PC-9 (cell line): ENCODE measurements at regions not wholly inside any gene's neighbourhood (a gene's known extent, or its start where the extent isn't known, plus 50 kb on each side); places are given as distances from the start of the nearest gene placed in this dataset.
A peak's percentile ranks its signal among the peaks of the same experiment; 100 is the strongest.

Experiments
- BruUV-seq: library from RNA; stranded (reverse); fragments of 400-500 nt; replicated peaks from 2 replicates; lab custom pipeline; 2021; lab: Mats Ljungman, UMichigan
- CTCF ChIA-PET: fragments of 300-600 bp; sonication (Branson Sonifier 250); formaldehyde crosslinking; loops from one replicate; lab custom pipeline; 2022; ENCODE audit warnings: antibody characterized with exemption; lab: Charles Lee
- POLR2A ChIA-PET: fragments of 300-600 bp; sonication (Branson Sonifier 250); formaldehyde crosslinking; loops from one replicate; lab custom pipeline; 2022; ENCODE audit warnings: antibody characterized with exemption; ENCODE audit not compliant: unreplicated experiment; lab: Charles Lee
- DNase-seq, 2 experiments: peaks; one replicate each; pipeline versions ENCODE4 v3.0.0 to v3.0.0-alpha.2; 2015 to 2022; ENCODE audit warnings: mixed read lengths in 1 of 2
- H2AFZ ChIP-seq: fragments of 200-600 bp; sonication (generic); 2 replicates; pipeline ENCODE4 v1.8.1; 2017; ENCODE audit warnings: antibody characterized with exemption
- H3F3A ChIP-seq: fragments of 200-600 bp; sonication (generic); 2 replicates; pipeline ENCODE4 v1.8.1; 2017; ENCODE audit warnings: antibody characterized with exemption, mild to moderate bottlenecking, low read depth; ENCODE audit not compliant: insufficient read depth
- H3K27ac ChIP-seq: fragments of 200-600 bp; sonication (generic); 2 replicates; pipeline ENCODE4 v1.6.1; 2016; ENCODE audit warnings: mixed run types
- H3K27me3 ChIP-seq: fragments of 200-600 bp; sonication (generic); 2 replicates; pipeline ENCODE4 v1.6.1; 2016; ENCODE audit warnings: low read depth, mixed run types; ENCODE audit not compliant: insufficient read depth
- H3K36me3 ChIP-seq: fragments of 200-600 bp; sonication (generic); 2 replicates; pipeline ENCODE4 v1.6.1; 2016; ENCODE audit warnings: low read depth, mixed run types
- H3K4me1 ChIP-seq: fragments of 200-600 bp; sonication (generic); replicated peaks from 2 replicates; pipeline ENCODE4 v1.6.1; 2016; ENCODE audit warnings: mixed run types; ENCODE audit not compliant: insufficient read depth
- H3K4me2 ChIP-seq: fragments of 200-600 bp; sonication (generic); 2 replicates; pipeline ENCODE4 v1.6.1; 2017; ENCODE audit warnings: mixed run types
- H3K4me3 ChIP-seq: fragments of 200-600 bp; sonication (generic); 2 replicates; pipeline ENCODE4 v1.6.1; 2016; ENCODE audit warnings: mixed run types
- H3K79me2 ChIP-seq: fragments of 200-600 bp; sonication (generic); 2 replicates; pipeline ENCODE4 v1.6.1; 2017; ENCODE audit warnings: low read depth, mixed run types
- H3K9me2 ChIP-seq: fragments of 200-600 bp; sonication (generic); 2 replicates; pipeline ENCODE4 v1.8.1; 2017; ENCODE audit warnings: mild to moderate bottlenecking; ENCODE audit not compliant: insufficient read depth
- H3K9me3 ChIP-seq: fragments of 200-600 bp; sonication (generic); 2 replicates; pipeline ENCODE4 v1.8.1; 2016; ENCODE audit warnings: low read depth; ENCODE audit not compliant: insufficient read depth
- H4K20me1 ChIP-seq: fragments of 200-600 bp; sonication (generic); 2 replicates; pipeline ENCODE4 v1.8.1; 2017; ENCODE audit not compliant: insufficient read depth
- CTCF ChIP-seq: fragments of 200-600 bp; sonication (generic); conservative IDR thresholded peaks from 2 replicates; pipeline ENCODE4 v1.6.1; 2017; ENCODE audit warnings: mixed run types, antibody characterized with exemption, mild to moderate bottlenecking, moderate library complexity
- EZH2 ChIP-seq: fragments of 200-600 bp; sonication (generic); IDR thresholded peaks from 2 replicates; pipeline ENCODE4 v1.8.0; 2017; ENCODE audit warnings: antibody characterized with exemption, low read depth
- intact Hi-C: fragments of 100-400 bp; cut with micrococcal nuclease; formaldehyde crosslinking; loops from one replicate; pipeline ENCODE4 v1.10.0; 2022; ENCODE audit not compliant: unreplicated experiment

GRCh38 chr10:58026036-58026435 lies 241.7 kb downstream of the IPMK start:
- 0 out of 2 replicates have a peak, but pooled peaks cover 5% of the 10 kb centered on the region for H3K4me1 ChIP-seq
- intact Hi-C loops: no loop called here

GRCh38 chr10:58023341-58024073 lies 244.2 kb downstream of the IPMK start:
- H2AFZ ChIP-seq: no peak overlapping the region
- H3K4me2 ChIP-seq: no peak overlapping the region
- no peaks in the 10 kb centered on the region for H4K20me1 ChIP-seq
- peak; percentile 5 to 71 for DNase-seq
- no peaks in the 10 kb centered on the region for H3K36me3 ChIP-seq
- TF ChIP-seq EZH2: no peak
- TF ChIP-seq CTCF: no peak
- H3K4me3 ChIP-seq: no peak overlapping the region
- intact Hi-C loops: loop anchor here (2.0 kb wide), 1 partner anchor 31 kb away; no protein-coding TSS in a partner anchor
- peaks cover 6% of the 10 kb centered on the region; the same call in 1 of the 2 replicates for H3F3A ChIP-seq
- CTCF ChIA-PET: no interaction called here
- H3K9me2 ChIP-seq: no peaks in the 10 kb centered on the region
- POLR2A ChIA-PET: no interaction called here
- peak overlapping the region; percentile 46 for H3K27ac ChIP-seq
- H3K4me1 ChIP-seq: 0 out of 2 replicates have a peak, but pooled peaks cover 5% of the 10 kb centered on the region
- BruUV-seq: no TSS peak
- no peaks in the 10 kb centered on the region for H3K27me3 ChIP-seq
- no peaks in the 10 kb centered on the region for H3K9me3 ChIP-seq
- no peaks in the 10 kb centered on the region for H3K79me2 ChIP-seq

More at GRCh38 chr10:58026036-58026435, 241.7 kb downstream of the IPMK start:
- peaks cover 6% of the 10 kb centered on the region; the same call in 1 of the 2 replicates for H3F3A ChIP-seq
- H3K79me2 ChIP-seq: no peaks in the 10 kb centered on the region
- no peak for DNase-seq
- TF ChIP-seq EZH2 (no peak), CTCF (no peak)
- POLR2A ChIA-PET: no interaction called here
- no peak overlapping the region for H2AFZ ChIP-seq
- H3K27ac ChIP-seq: no peak overlapping the region
- no peaks in the 10 kb centered on the region for H3K9me2 ChIP-seq
- no peak overlapping the region for H3K4me2 ChIP-seq
- no peaks in the 10 kb centered on the region for H3K27me3 ChIP-seq
- no peaks in the 10 kb centered on the region for H3K9me3 ChIP-seq
- CTCF ChIA-PET: interaction anchor here (0.6 kb wide), 1 partner anchor 27 kb away, joined by 3 read pairs; no protein-coding TSS in a partner anchor
- no peaks in the 10 kb centered on the region for H4K20me1 ChIP-seq
- BruUV-seq: no TSS peak
- no peak overlapping the region for H3K4me3 ChIP-seq
- no peaks in the 10 kb centered on the region for H3K36me3 ChIP-seq

DNA sequence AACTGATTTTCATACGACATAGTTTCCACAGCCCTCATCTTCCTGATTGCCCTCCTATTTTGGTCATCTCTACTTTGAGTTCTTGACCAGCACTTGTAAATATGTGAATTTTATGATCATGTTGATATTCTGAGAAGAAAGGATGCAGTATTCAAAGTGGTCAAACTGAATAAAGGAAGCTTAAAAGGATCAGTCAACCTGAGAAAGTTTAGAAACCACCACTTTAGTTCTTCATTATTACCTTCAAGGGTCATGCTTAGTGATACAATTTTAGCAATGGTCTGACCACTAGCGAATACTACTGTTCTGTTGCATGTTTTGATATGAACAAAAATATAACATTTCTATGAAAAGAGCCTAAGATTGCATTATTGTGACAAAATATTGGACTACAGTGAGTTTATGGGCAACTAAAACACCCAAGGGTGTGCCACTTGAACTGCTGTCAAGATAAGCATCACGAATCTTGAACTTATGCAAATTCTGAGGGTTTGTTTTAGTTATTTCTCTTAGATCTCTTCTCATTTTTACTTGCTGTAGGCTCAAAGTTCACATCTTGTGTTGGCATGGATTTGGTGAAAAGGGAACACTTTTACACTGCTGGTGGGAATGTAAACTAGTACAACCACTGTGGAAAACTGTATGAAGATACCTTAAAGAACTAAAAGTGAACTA lies 247.7 kb downstream of the IPMK start:
- Histone ChIP-seq H2AFZ (no peak overlapping the region), H3K9me2 (no peaks in the 10 kb centered on the region), H3K79me2 (no peaks in the 10 kb centered on the region), H3K9me3 (no peaks in the 10 kb centered on the region), H3K4me2 (no peak overlapping the region), H3K36me3 (no peaks in the 10 kb centered on the region), H3F3A (peaks cover 6% of the 10 kb centered on the region; the same call in 1 of the 2 replicates), H3K27ac (no peak overlapping the region), H4K20me1 (no peaks in the 10 kb centered on the region), H3K27me3 (no peaks in the 10 kb centered on the region), H3K4me1 (0 out of 2 replicates have a peak, but pooled peaks cover 5% of the 10 kb centered on the region), H3K4me3 (no peak overlapping the region)
- ChIA-PET POLR2A (no interaction called here), CTCF (no interaction called here)
- no peak for TF ChIP-seq CTCF
- TF ChIP-seq EZH2: no peak
- no peak for DNase-seq
- intact Hi-C loops: no loop called here
- no TSS peak for BruUV-seq
